Heart left ventricle (tissue), 13 donors: ENCODE measurements at regions not wholly inside any gene's neighbourhood (a gene's known extent, or its start where the extent isn't known, plus 50 kb on each side); places are given as distances from the start of the nearest gene placed in this dataset.

Source experiments
- CTCF ChIP-seq, 12 donors: fragments of 200-600 bp; sonication (generic) in 4 of 12; IDR thresholded peaks; one replicate each; pipeline versions ENCODE4 v1.5.0 to v1.8.0; 2018 to 2022; ENCODE audit warnings: antibody characterized with exemption in 12 of 12, mild to moderate bottlenecking in 5 of 12
- POLR2A ChIP-seq, 2 donors: fragments of 450-650 bp; IDR thresholded peaks; one replicate each; pipeline ENCODE4 v1.6.1; 2017; ENCODE audit warnings: antibody characterized with exemption in 2 of 2, mild to moderate bottlenecking in 2 of 2, moderate library complexity in 2 of 2
- donor health status: ischemic (EF 13 %, LVEDD 7.1; RV severe dilation, severe dysfunction).
- donor health status: DM: no; HTN: yes; CAD: no.
- donor health status: DM: no; HTN: no; CAD: no.
- donor health status: ischemic (EF 25% LVEDD 6.9; RV normal size, moderate dysfunction).
- donor health status: ischemic (EF 25% LVEDD 5.7; RV mildly dilated, moderate dysfunction).
- donor health status: ischemic (EF 35%, LVEDD 5.7; RV mildly dilated, moderate dysfunction).
- donor health status: nonischemic (EF 11% LVEDD 7.7; RV severe dilation, severe dysfunction).
- donor health status: DM: yes; HTN: yes; CAD: no.
- donor health status: PGD.
- donor health status: ischemic (EF 29% LVEDD 5.4; RV normal size, mild dysfunction).
- donor health status: nonischemic (EF 23%, LVEDD 6.1; RV moderate dilation, normal function).

- TF ChIP-seq POLR2A (IDR thresholded peaks at IDR 0.05) (no peak), CTCF (IDR thresholded peaks at IDR 0.05) (no peak)
Measured at GRCh38 chr13:75932636-75933035, 296.5 kb downstream of the LMO7 start.
